HCT116 (cell line): ENCODE measurements at regions not wholly inside any gene's neighbourhood (a gene's known extent, or its start where the extent isn't known, plus 50 kb on each side); places are given as distances from the start of the nearest gene placed in this dataset.
A peak's percentile ranks its signal among the peaks of the same experiment; 100 is the strongest.

Experiments
- ATAC-seq: fragments of 200-7000 bp; cut with Tn5 transposase; 2 replicates; pipeline ENCODE4 v1.9.1; 2020; ENCODE audit warnings: mild to moderate bottlenecking, moderate library complexity
- BruUV-seq: library from RNA; stranded (reverse); fragments of 400-500 nt; replicated peaks from 2 replicates; lab custom pipeline; 2021; lab: Mats Ljungman, UMichigan
- CTCF ChIA-PET: fragments of 300-600 bp; sonication (Branson Sonifier 250); formaldehyde crosslinking; loops from one replicate; lab custom pipeline; 2021; ENCODE audit warnings: antibody characterized with exemption; lab: Charles Lee
- POLR2A ChIA-PET: fragments of 300-600, 350-600 bp; sonication (Branson Sonifier 250); formaldehyde crosslinking; loops from one replicate; lab custom pipeline; 2021; ENCODE audit warnings: antibody characterized with exemption; lab: Charles Lee
- RAD21 ChIA-PET, 2 experiments: fragments of 300-600 bp; sonication (Branson Sonifier 250); formaldehyde crosslinking; loops; one replicate each; lab custom pipeline; 2023; ENCODE audit warnings: low total read pairs in 2 of 2; ENCODE audit not compliant: uncharacterized antibody in 2 of 2, unreplicated experiment in 2 of 2, low non-redundant PET in 1 of 2; lab: Charles Lee
- DNase-seq: peaks from one replicate; pipeline ENCODE4 v3.0.0-alpha.2; 2010; ENCODE audit warnings: low read depth, low spot score
- H2AFZ ChIP-seq: fragments of 200-600 bp; shearing (Covaris generic), sonication (generic); 2 replicates; pipeline ENCODE4 v1.6.1; 2017; ENCODE audit warnings: low read depth, mixed run types, mixed read lengths, antibody characterized with exemption, low read length; ENCODE audit not compliant: poor library complexity, severe bottlenecking
- H3K27ac ChIP-seq: 2 replicates; pipeline ENCODE4 v1.5.1; 2012; ENCODE audit warnings: low read depth, low read length
- H3K27me3 ChIP-seq: fragments of 200-600 bp; sonication (generic); 2 replicates; pipeline ENCODE4 v1.6.1; 2016; ENCODE audit warnings: mixed run types, low read length, mixed read lengths; ENCODE audit not compliant: insufficient read depth
- H3K36me3 ChIP-seq, 2 experiments: fragments of 200-500 bp in 1 of 2; fragments of 200-600 bp in 1 of 2; sonication (Bioruptor generic) in 1 of 2; sonication (generic) in 1 of 2; 2 replicates each; pipeline versions ENCODE4 v1.5.1 to v1.6.1; 2014 to 2016; ENCODE audit warnings: low read length in 2 of 2, inconsistent platforms in 1 of 2, mixed read lengths in 1 of 2, mixed run types in 1 of 2; ENCODE audit not compliant: insufficient read depth in 2 of 2, control insufficient read depth in 1 of 2
- H3K4me1 ChIP-seq, 2 experiments: fragments of 200-600 bp in 1 of 2; sonication (generic) in 1 of 2; 2 replicates each; pipeline versions ENCODE4 v1.5.1 to v1.6.1; 2012 to 2017; ENCODE audit warnings: low read length in 2 of 2, inconsistent platforms in 1 of 2, mild to moderate bottlenecking in 1 of 2, mixed read lengths in 1 of 2, mixed run types in 1 of 2, moderate library complexity in 1 of 2; ENCODE audit not compliant: insufficient read depth in 2 of 2, control insufficient read depth in 1 of 2
- H3K4me2 ChIP-seq: fragments of 200-600 bp; sonication (generic); 2 replicates; pipeline ENCODE4 v1.6.1; 2017; ENCODE audit warnings: mixed run types, low read length, mixed read lengths
- H3K4me3 ChIP-seq, 2 experiments: fragments of 200-600 bp in 1 of 2; sonication (generic) in 1 of 2; replicated peaks in 1 of 2; 2 replicates each; pipeline ENCODE4 v1.5.1; 2011 to 2016; ENCODE audit warnings: low read length in 2 of 2, control low read depth in 1 of 2, low read depth in 1 of 2, mild to moderate bottlenecking in 1 of 2, mixed read lengths in 1 of 2, mixed run types in 1 of 2
- H3K79me2 ChIP-seq: fragments of 200-600 bp; sonication (generic); 2 replicates; pipeline ENCODE4 v1.6.1; 2017; ENCODE audit warnings: mild to moderate bottlenecking, mixed run types, low read length, moderate library complexity, mixed read lengths; ENCODE audit not compliant: insufficient read depth
- H3K9ac ChIP-seq: fragments of 200-600 bp; sonication (generic); 2 replicates; pipeline ENCODE4 v1.6.1; 2016; ENCODE audit warnings: low read length, mixed read lengths
- H3K9me2 ChIP-seq: fragments of 200-600 bp; sonication (generic), shearing (Covaris generic); 2 replicates; pipeline ENCODE4 v1.6.1; 2017; ENCODE audit warnings: mixed run types, mild to moderate bottlenecking, moderate library complexity; ENCODE audit not compliant: insufficient read depth
- H3K9me3 ChIP-seq, 2 experiments: fragments of 200-500 bp in 1 of 2; fragments of 200-600 bp in 1 of 2; sonication (Bioruptor generic) in 1 of 2; sonication (generic) in 1 of 2; 2 replicates each; pipeline ENCODE4 v1.6.1; 2014 to 2017; ENCODE audit warnings: low read length in 2 of 2, mixed read lengths in 2 of 2, inconsistent platforms in 1 of 2, low read depth in 1 of 2, mild to moderate bottlenecking in 1 of 2, mixed run types in 1 of 2, moderate library complexity in 1 of 2; ENCODE audit not compliant: control insufficient read depth in 1 of 2, insufficient read depth in 1 of 2
- H4K20me1 ChIP-seq: fragments of 200-600 bp; sonication (generic), shearing (Covaris generic); 2 replicates; pipeline ENCODE4 v1.6.1; 2017; ENCODE audit warnings: mixed run types, mild to moderate bottlenecking, moderate library complexity; ENCODE audit not compliant: insufficient read depth
- CBX3 ChIP-seq: IDR thresholded peaks from 2 replicates; pipeline ENCODE4 v1.6.1; 2012; ENCODE audit warnings: low read depth
- CEBPB ChIP-seq: IDR thresholded peaks from 2 replicates; pipeline ENCODE4 v1.6.1; 2012; ENCODE audit warnings: low read depth
- CTCF ChIP-seq, 3 experiments: fragments of 200-600 bp in 1 of 3; sonication (generic) in 1 of 3; IDR thresholded peaks in 2 of 3; conservative IDR thresholded peaks in 1 of 3; 2 replicates each; pipeline ENCODE4 v1.5.1; 2012 to 2017; ENCODE audit warnings: low read depth in 2 of 3, low read length in 2 of 3, antibody characterized with exemption in 1 of 3, borderline replicate concordance in 1 of 3, control low read depth in 1 of 3, mild to moderate bottlenecking in 1 of 3, mixed read lengths in 1 of 3, mixed run types in 1 of 3, moderate library complexity in 1 of 3; ENCODE audit not compliant: insufficient read depth in 1 of 3
- EGR1 ChIP-seq: IDR thresholded peaks from 2 replicates; pipeline ENCODE4 v1.6.1; 2012; ENCODE audit warnings: low read depth
- ELF1 ChIP-seq: IDR thresholded peaks from 2 replicates; pipeline ENCODE4 v1.6.1; 2012; ENCODE audit warnings: low read depth, borderline replicate concordance
- EZH2 ChIP-seq: fragments of 200-600 bp; sonication (generic); IDR thresholded peaks from 2 replicates; pipeline ENCODE4 v1.6.1; 2017; ENCODE audit warnings: antibody characterized with exemption, mixed run types
- EZH2phosphoT487 ChIP-seq: fragments of 200-600 bp; IDR thresholded peaks from 2 replicates; pipeline ENCODE4 v1.6.1; 2018; ENCODE audit warnings: antibody characterized with exemption, borderline replicate concordance
- FOSL1 ChIP-seq: IDR thresholded peaks from 2 replicates; pipeline ENCODE4 v1.6.1; 2012; ENCODE audit warnings: low read depth
- JUND ChIP-seq: IDR thresholded peaks from 2 replicates; pipeline ENCODE4 v1.6.1; 2012
- POLR2A ChIP-seq: IDR thresholded peaks from 2 replicates; pipeline ENCODE4 v1.7.0; 2011; ENCODE audit warnings: borderline replicate concordance; ENCODE audit not compliant: insufficient read depth, insufficient read length; ENCODE audit errors: extremely low read depth
- POLR2AphosphoS5 ChIP-seq: IDR thresholded peaks from 2 replicates; pipeline ENCODE4 v1.6.1; 2011; ENCODE audit warnings: mild to moderate bottlenecking, low read depth, low read length, moderate library complexity
- RAD21 ChIP-seq: IDR thresholded peaks from 2 replicates; pipeline ENCODE4 v1.6.1; 2012; ENCODE audit warnings: low read depth, mild to moderate bottlenecking
- REST ChIP-seq: IDR thresholded peaks from 2 replicates; pipeline ENCODE4 v1.6.1; 2012; ENCODE audit warnings: low read depth
- SIN3A ChIP-seq: IDR thresholded peaks from 2 replicates; pipeline ENCODE4 v1.6.1; 2012; ENCODE audit warnings: low read depth
- SP1 ChIP-seq: IDR thresholded peaks from 2 replicates; pipeline ENCODE4 v1.6.1; 2012; ENCODE audit warnings: low read depth
- SRF ChIP-seq: IDR thresholded peaks from 2 replicates; pipeline ENCODE4 v1.6.1; 2012; ENCODE audit warnings: low read depth
- TCF7L2 ChIP-seq: IDR thresholded peaks from 2 replicates; pipeline ENCODE4 v1.7.0; 2011; ENCODE audit warnings: borderline replicate concordance, inconsistent platforms; ENCODE audit not compliant: insufficient read depth, insufficient read length; ENCODE audit errors: extremely low read depth
- YY1 ChIP-seq: IDR thresholded peaks from 2 replicates; pipeline ENCODE4 v1.6.1; 2011; ENCODE audit warnings: low read length, low read depth, moderate library complexity, mild to moderate bottlenecking; ENCODE audit not compliant: insufficient replicate concordance; ENCODE audit errors: extremely low read depth
- ZBTB33 ChIP-seq: IDR thresholded peaks from 2 replicates; pipeline ENCODE4 v1.6.1; 2011; ENCODE audit warnings: mild to moderate bottlenecking, low read length, moderate library complexity; ENCODE audit not compliant: insufficient replicate concordance; ENCODE audit errors: extremely low read depth
- ZFX ChIP-seq: fragments of 450-650 bp; IDR thresholded peaks from 2 replicates; pipeline ENCODE4 v1.6.1; 2017
- ZNF274 ChIP-seq: fragments of 200-500 bp; sonication (Bioruptor generic); IDR thresholded peaks from 2 replicates; pipeline ENCODE4 v1.6.1; 2014; ENCODE audit warnings: mild to moderate bottlenecking, low read depth, low read length, inconsistent platforms
- intact Hi-C: fragments of 100-400 bp; cut with micrococcal nuclease; formaldehyde crosslinking; loops from 2 replicates; pipeline ENCODE4 v1.10.0; 2022

DNA sequence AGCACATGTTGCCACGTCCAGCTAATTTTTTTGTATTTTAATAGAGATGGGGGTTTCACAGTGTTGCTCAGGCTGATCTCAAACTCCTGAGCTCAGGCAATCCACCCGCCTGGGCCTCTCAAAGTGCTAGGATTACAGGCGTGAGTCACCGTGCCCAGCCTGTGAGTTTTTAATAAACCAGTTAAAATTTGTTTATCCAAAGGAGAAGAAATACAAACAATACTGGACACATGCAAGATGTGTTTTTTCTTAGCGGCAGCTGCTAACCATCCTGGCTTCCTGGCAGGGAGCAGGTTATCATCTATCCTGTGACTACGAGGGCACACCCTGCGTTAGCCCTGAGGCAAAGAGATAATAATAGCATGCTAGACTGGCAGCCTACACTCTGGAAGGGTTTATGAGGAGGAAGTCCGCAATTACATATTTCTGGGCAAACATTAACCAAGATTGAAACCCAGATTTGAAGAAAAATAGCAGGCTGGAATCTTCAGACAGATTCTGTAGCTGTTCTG is 191.4 kb downstream of the SPRY1 start:
- intact Hi-C loops = no loop called here
- peak overlapping the region; percentile 83 for H3K4me2 ChIP-seq
- TF ChIP-seq SRF (no peak), POLR2A (no peak), SIN3A (no peak), CTCF (IDR thresholded peaks at IDR 0.05 in 2 of 3, conservative IDR thresholded peaks at IDR 0.05 in 1 of 3; ENCODE audit: borderline replicate concordance in 1 of 3, insufficient read depth in 1 of 3, low read depth in 2 of 3, low read length in 2 of 3) (no peak), ZNF274 (no peak), ZBTB33 (no peak), YY1 (no peak), JUND (peak; percentile 58), SP1 (peak; percentile 81), EZH2 (no peak), RAD21 (peak; percentile 31), EZH2phosphoT487 (no peak), REST (no peak), ZFX (no peak), CBX3 (peak; percentile 93), EGR1 (no peak), CEBPB (0 out of 2 replicates have a peak, but pooled peaks have one; percentile 34), TCF7L2 (no peak), FOSL1 (peak; percentile 40; the same call in 1 of the 2 replicates), ELF1 (no peak), POLR2AphosphoS5 (peak; percentile 35; the same call in 1 of the 2 replicates)

More for the DNA sequence above, 191.4 kb downstream of the SPRY1 start:
- no peaks in the 10 kb centered on the region for H3K9me2 ChIP-seq
- ChIA-PET POLR2A (interaction anchor here (0.8 to 1.2 kb wide), 2 partner anchors 12 kb away, joined by 3 read pairs; no protein-coding TSS in a partner anchor), CTCF (interaction anchor here (1.9 kb wide), 1 partner anchor 23 kb away, joined by 9 read pairs; no protein-coding TSS in a partner anchor), RAD21 (no interaction called here)
- H3K27ac ChIP-seq = peak overlapping the region; percentile 47
- ATAC-seq = peak; percentile 96
- peaks cover 20 to 21% of the 10 kb centered on the region in 2 experiments for H3K4me1 ChIP-seq
- no peaks in the 10 kb centered on the region for H3K27me3 ChIP-seq
- no TSS peak for BruUV-seq
- H3K4me3 ChIP-seq = peak overlapping the region in 1 of 2 experiments; percentile 44; a peak in 2 of 4 replicates
- no peaks in the 10 kb centered on the region for H3K79me2 ChIP-seq
- no peak overlapping the region for H3K9ac ChIP-seq
- peak overlapping the region; percentile 74 for H2AFZ ChIP-seq
- H4K20me1 ChIP-seq = no peaks in the 10 kb centered on the region
- no peaks in the 10 kb centered on the region for H3K9me3 ChIP-seq
- peak; percentile 63 for DNase-seq
- no peaks in the 10 kb centered on the region for H3K36me3 ChIP-seq
